Lung (tissue), 11 donors: ENCODE measurements at regions not wholly inside any gene's neighbourhood (a gene's known extent, or its start where the extent isn't known, plus 50 kb on each side); places are given as distances from the start of the nearest gene placed in this dataset.

ENCODE experiments used
- ATAC-seq: fragments of 200-7000 bp; cut with Tn5 transposase; one replicate; pipeline ENCODE4 v1.9.1; 2020; ENCODE audit warnings: moderate number of reproducible peaks; ENCODE audit not compliant: insufficient read depth, low FRiP score
- DNase-seq, 3 donors: peaks; one replicate each; pipeline ENCODE4 v3.0.0-alpha.2; 2013 to 2017
- H3K27ac ChIP-seq, 2 donors: one replicate each; pipeline ENCODE4 v1.5.1; 2013; ENCODE audit warnings: mild to moderate bottlenecking in 2 of 2, moderate library complexity in 2 of 2, control low read depth in 1 of 2, inconsistent platforms in 1 of 2, low read depth in 1 of 2, low read length in 1 of 2
- H3K27me3 ChIP-seq, 3 donors: one replicate each; pipeline ENCODE4 v1.5.1; 2013; ENCODE audit warnings: low read length in 2 of 3; ENCODE audit not compliant: control insufficient read depth in 3 of 3, insufficient read depth in 3 of 3
- H3K36me3 ChIP-seq, 4 donors: one replicate each; pipeline ENCODE4 v1.5.1; 2013; ENCODE audit warnings: low read length in 4 of 4, mild to moderate bottlenecking in 1 of 4, moderate library complexity in 1 of 4; ENCODE audit not compliant: control insufficient read depth in 4 of 4, insufficient read depth in 4 of 4
- H3K4me1 ChIP-seq, 5 donors: one replicate each; pipeline ENCODE4 v1.5.1; 2013; ENCODE audit warnings: low read length in 5 of 5, mild to moderate bottlenecking in 2 of 5, moderate library complexity in 1 of 5; ENCODE audit not compliant: control insufficient read depth in 5 of 5, insufficient read depth in 5 of 5
- H3K4me3 ChIP-seq: one replicate; pipeline ENCODE4 v1.5.1; 2013; ENCODE audit warnings: mild to moderate bottlenecking, control low read depth, moderate library complexity
- H3K9ac ChIP-seq, 2 donors: one replicate each; pipeline ENCODE4 v1.5.1; 2013; ENCODE audit warnings: low read length in 2 of 2, control low read depth in 1 of 2; ENCODE audit not compliant: insufficient read depth in 1 of 2
- H3K9me3 ChIP-seq, 4 donors: one replicate each; pipeline ENCODE4 v1.5.1; 2013; ENCODE audit warnings: low read length in 3 of 4, mild to moderate bottlenecking in 1 of 4, moderate library complexity in 1 of 4; ENCODE audit not compliant: control insufficient read depth in 4 of 4, insufficient read depth in 3 of 4
- WGBS, 2 donors: extraction: QIAGEN DNeasy Blood & Tissue Kit; methylation state at CpG; one replicate each; pipeline ENCODE4 v1.1.7; 2013; 5-methylcytosine and 5-hydroxymethylcytosine counted together
- TF ChIP-seq, protein P1 (sequence below): IDR thresholded peaks from 2 replicates; pipeline ENCODE4 v1.5.1; 2012; ENCODE audit warnings: mild to moderate bottlenecking; ENCODE audit errors: control extremely low read depth, extremely low read depth
- donor health status: control.
- donor health status: control.
- donor health status: Bipolar disorder and iron deficiency.
- donor health status: healthy.
- donor health status: DM: yes; HTN: yes; CAD: no.

DNA sequence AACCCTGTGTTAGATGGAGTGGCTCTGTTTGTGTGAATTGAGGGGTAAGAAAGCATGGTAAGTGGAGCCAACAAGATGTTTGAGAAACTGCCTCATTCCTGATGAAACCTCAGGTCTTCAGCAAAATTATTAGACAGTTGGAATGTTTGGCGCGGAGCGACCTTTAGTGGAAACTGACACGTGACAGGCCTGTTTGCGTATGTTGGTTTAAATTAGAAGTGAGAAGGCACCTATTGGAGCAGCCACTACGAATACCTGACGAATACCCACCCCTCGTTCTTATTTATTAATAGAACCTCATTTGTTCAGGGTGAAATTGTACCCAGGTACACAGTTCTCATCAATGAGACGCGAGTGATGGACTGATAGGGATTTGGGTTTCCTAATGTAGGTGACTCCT, 63.2 kb upstream of the MIR17HG start:
- no peak overlapping the region for H3K9ac ChIP-seq
- no peak overlapping the region for H3K27ac ChIP-seq
- H3K4me1 ChIP-seq = no peaks in the 10 kb centered on the region
- ATAC-seq (no peak), DNase-seq (no peak)
- H3K36me3 ChIP-seq = no peaks in the 10 kb centered on the region
- no peaks in the 10 kb centered on the region for H3K9me3 ChIP-seq
- 92 to 96% methylated on average over 10 of the region's 10 CpGs for WGBS, 2 donors
- no peak overlapping the region for H3K4me3 ChIP-seq
- TF ChIP-seq, protein P1, sequence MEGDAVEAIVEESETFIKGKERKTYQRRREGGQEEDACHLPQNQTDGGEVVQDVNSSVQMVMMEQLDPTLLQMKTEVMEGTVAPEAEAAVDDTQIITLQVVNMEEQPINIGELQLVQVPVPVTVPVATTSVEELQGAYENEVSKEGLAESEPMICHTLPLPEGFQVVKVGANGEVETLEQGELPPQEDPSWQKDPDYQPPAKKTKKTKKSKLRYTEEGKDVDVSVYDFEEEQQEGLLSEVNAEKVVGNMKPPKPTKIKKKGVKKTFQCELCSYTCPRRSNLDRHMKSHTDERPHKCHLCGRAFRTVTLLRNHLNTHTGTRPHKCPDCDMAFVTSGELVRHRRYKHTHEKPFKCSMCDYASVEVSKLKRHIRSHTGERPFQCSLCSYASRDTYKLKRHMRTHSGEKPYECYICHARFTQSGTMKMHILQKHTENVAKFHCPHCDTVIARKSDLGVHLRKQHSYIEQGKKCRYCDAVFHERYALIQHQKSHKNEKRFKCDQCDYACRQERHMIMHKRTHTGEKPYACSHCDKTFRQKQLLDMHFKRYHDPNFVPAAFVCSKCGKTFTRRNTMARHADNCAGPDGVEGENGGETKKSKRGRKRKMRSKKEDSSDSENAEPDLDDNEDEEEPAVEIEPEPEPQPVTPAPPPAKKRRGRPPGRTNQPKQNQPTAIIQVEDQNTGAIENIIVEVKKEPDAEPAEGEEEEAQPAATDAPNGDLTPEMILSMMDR = no peak
- H3K27me3 ChIP-seq = no peaks in the 10 kb centered on the region

DNA sequence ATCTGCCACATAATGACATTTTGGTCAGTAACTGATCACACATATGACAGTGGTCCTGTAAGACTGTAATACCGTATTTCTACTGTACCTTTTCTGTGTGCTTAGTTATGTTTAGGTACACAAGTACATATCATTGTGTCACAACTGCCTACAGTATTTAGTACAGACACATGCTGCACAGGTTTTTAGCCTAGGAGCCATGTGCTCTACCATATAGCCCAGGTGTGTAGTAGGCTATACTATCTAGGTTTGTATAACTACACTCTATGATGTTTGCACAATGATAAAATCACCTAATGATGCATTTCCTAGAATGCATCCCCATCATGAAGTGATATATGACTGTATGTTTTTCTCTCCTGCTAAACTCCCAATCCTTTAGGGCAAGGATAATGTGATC, 61.2 kb upstream of the MIR17HG start:
- Histone ChIP-seq H3K4me1 (no peaks in the 10 kb centered on the region), H3K9me3 (no peaks in the 10 kb centered on the region), H3K27ac (no peak overlapping the region), H3K36me3 (no peaks in the 10 kb centered on the region), H3K27me3 (no peaks in the 10 kb centered on the region), H3K9ac (no peak overlapping the region), H3K4me3 (no peak overlapping the region)
- WGBS, 2 donors = 96 to 98% methylated on average over 1 of the region's 1 CpG
- ATAC-seq (no peak), DNase-seq (no peak)
- TF ChIP-seq, protein P1 = no peak

DNA sequence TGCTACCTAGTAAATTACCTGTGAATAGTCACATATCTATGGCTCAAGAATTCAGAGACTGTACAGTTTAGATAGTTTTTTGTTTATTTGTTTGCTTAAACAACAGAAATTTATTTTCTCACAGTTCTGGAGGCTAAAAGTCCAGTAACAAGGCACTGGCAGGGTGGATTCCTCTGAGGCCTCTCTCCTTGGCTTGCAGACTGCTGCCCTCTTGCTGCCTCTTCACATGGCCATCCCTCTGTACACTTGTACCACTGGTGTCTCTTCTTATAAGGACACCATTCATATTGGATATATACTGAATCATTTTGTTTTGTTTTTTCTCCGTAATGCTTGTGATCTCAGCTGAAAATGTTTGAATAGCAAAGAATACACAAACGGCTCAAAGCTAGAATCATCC, 56.4 kb upstream of the MIR17HG start:
- TF ChIP-seq, protein P1 = no peak
- WGBS, 2 donors = 89 to 92% methylated on average over 2 of the region's 2 CpGs

DNA sequence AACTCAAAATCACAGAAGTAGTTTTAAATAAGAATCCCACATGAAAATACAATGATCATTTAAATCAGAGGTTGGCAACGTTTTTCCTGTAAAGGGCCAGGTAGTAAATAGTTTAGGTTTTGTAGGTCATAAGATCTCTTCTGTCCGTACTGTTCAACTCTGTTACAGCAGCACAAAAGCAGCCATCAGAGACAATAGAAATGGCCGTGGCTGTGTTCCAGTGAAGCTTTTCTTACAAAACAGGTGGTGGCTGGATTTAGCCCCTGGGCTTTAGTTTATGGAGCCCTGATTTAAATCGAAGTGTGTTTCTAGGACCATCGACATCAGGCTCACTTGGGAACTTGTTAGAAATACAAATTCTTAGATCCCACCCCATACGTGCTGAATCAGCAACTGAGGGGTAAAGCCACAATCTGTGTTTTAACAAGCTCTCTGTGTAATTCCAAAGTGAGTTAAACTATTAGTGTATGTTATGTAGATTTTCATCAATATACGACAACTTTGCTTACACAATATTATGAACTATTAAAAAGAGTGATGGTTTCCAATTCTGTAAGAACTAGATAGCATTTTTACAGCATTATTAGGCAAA, 54.8 kb upstream of the MIR17HG start:
- H3K27me3 ChIP-seq = no peaks in the 10 kb centered on the region
- 65 to 66% methylated on average over 7 of the region's 7 CpGs for WGBS, 2 donors
- no peak overlapping the region for H3K4me3 ChIP-seq
- DNase-seq (no peak), ATAC-seq (no peak)
- H3K9me3 ChIP-seq = no peaks in the 10 kb centered on the region
- H3K27ac ChIP-seq = no peak overlapping the region
- TF ChIP-seq, protein P1 = no peak
- H3K9ac ChIP-seq = no peak overlapping the region
- no peaks in the 10 kb centered on the region for H3K36me3 ChIP-seq
- no peaks in the 10 kb centered on the region for H3K4me1 ChIP-seq

More for the DNA sequence above, 56.4 kb upstream of the MIR17HG start:
- no peaks in the 10 kb centered on the region for H3K36me3 ChIP-seq
- DNase-seq (no peak), ATAC-seq (no peak)
- no peaks in the 10 kb centered on the region for H3K9me3 ChIP-seq
- no peak overlapping the region for H3K9ac ChIP-seq
- H3K4me3 ChIP-seq = no peak overlapping the region
- no peak overlapping the region for H3K27ac ChIP-seq
- H3K4me1 ChIP-seq = no peaks in the 10 kb centered on the region
- no peaks in the 10 kb centered on the region for H3K27me3 ChIP-seq
